ENCODE measurements at regions not wholly inside any gene's neighbourhood (a gene's known extent, or its start where the extent isn't known, plus 50 kb on each side); places are given as distances from the start of the nearest gene placed in this dataset.

DNA sequence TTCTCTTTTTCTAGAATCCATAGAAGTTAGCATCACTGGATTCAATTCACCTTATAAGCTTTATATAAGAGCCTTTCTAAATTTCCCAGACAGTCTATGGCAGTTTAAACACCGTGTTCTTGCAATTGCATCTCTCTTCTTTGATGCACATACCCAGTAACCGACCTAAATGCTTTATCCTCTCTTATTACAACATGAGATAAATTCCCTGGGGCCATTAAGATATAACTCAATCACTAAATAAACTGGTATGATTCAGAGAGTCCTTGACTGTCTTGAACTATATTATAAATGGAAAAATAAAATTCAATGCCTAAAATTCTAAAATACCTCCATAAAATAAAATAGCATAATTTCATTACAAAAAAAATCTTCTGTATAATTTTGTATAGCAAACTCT is 98.1 kb downstream of the DIRAS2 start:
- H3K27me3 Mint-ChIP-seq: no peaks in the 10 kb centered on the region
- no peaks in the 10 kb centered on the region for H3K9me3 Mint-ChIP-seq (ENCODE audit: low read depth)
- no peaks in the 10 kb centered on the region for H3K4me1 Mint-ChIP-seq (ENCODE audit: low read depth)
- TF ChIP-seq, protein P1, sequence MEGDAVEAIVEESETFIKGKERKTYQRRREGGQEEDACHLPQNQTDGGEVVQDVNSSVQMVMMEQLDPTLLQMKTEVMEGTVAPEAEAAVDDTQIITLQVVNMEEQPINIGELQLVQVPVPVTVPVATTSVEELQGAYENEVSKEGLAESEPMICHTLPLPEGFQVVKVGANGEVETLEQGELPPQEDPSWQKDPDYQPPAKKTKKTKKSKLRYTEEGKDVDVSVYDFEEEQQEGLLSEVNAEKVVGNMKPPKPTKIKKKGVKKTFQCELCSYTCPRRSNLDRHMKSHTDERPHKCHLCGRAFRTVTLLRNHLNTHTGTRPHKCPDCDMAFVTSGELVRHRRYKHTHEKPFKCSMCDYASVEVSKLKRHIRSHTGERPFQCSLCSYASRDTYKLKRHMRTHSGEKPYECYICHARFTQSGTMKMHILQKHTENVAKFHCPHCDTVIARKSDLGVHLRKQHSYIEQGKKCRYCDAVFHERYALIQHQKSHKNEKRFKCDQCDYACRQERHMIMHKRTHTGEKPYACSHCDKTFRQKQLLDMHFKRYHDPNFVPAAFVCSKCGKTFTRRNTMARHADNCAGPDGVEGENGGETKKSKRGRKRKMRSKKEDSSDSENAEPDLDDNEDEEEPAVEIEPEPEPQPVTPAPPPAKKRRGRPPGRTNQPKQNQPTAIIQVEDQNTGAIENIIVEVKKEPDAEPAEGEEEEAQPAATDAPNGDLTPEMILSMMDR (IDR thresholded peaks at IDR 0.05; ENCODE audit: unreplicated experiment): no peak
- no peak overlapping the region for H3K4me3 Mint-ChIP-seq (ENCODE audit: low read depth)
- no peak for DNase-seq (ENCODE audit: low spot score, unreplicated experiment)
- no peaks in the 10 kb centered on the region for H3K36me3 Mint-ChIP-seq (ENCODE audit: insufficient read depth)
- no peak overlapping the region for H3K27ac Mint-ChIP-seq

DNA sequence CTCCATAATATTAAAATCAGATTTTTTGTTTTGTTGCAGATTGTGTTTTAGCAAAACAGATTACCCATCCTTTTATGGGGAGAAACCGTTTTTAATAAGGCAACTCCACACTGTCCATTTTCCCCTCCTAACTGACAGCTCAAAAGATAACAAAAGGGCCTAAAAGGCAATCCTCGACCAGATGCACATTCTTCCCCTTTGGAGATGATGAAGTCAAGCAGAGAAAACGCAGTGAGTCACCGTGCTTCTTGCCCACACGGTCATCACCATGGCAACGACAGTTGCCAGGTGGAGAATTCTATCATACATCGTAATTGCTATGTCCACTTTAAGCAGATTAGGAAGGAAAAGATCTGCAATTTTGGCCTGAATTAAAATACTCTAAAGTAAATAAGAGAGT is 96.4 kb downstream of the DIRAS2 start:
- TF ChIP-seq, protein P1 (IDR thresholded peaks at IDR 0.05; ENCODE audit: unreplicated experiment): no peak
- Mint-ChIP-seq H3K36me3 (ENCODE audit: insufficient read depth) (no peaks in the 10 kb centered on the region), H3K27me3 (no peaks in the 10 kb centered on the region), H3K4me3 (ENCODE audit: low read depth) (no peak overlapping the region), H3K9me3 (ENCODE audit: low read depth) (no peaks in the 10 kb centered on the region), H3K27ac (no peak overlapping the region), H3K4me1 (ENCODE audit: low read depth) (no peaks in the 10 kb centered on the region)
- DNase-seq (ENCODE audit: low spot score, unreplicated experiment): no peak

DNA sequence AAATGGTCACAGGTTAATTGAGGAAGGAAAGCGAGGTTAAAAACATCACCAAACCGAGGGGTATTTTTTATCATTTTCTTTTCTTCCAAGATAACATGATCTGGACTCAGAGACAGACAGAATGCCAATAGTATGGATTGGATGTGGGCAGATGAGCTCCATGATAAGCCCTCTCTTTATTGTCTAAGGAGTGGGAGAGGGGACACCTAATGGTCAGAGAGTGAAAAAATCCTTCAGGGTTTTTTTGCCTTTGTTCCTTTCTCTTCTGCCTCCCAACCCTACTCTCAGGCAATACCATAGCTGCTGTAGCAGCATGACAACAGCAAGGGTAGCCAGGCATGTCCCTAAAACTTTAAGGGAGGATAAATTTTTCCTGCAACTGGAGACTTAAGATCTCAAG is 94.7 kb downstream of the DIRAS2 start:
- Mint-ChIP-seq H3K9me3 (ENCODE audit: low read depth) (no peaks in the 10 kb centered on the region), H3K4me3 (ENCODE audit: low read depth) (no peak overlapping the region), H3K36me3 (ENCODE audit: insufficient read depth) (no peaks in the 10 kb centered on the region), H3K4me1 (ENCODE audit: low read depth) (no peaks in the 10 kb centered on the region), H3K27me3 (no peaks in the 10 kb centered on the region), H3K27ac (no peak overlapping the region)
- TF ChIP-seq, protein P1 (IDR thresholded peaks at IDR 0.05; ENCODE audit: unreplicated experiment): no peak
- DNase-seq (ENCODE audit: low spot score, unreplicated experiment): no peak

DNA sequence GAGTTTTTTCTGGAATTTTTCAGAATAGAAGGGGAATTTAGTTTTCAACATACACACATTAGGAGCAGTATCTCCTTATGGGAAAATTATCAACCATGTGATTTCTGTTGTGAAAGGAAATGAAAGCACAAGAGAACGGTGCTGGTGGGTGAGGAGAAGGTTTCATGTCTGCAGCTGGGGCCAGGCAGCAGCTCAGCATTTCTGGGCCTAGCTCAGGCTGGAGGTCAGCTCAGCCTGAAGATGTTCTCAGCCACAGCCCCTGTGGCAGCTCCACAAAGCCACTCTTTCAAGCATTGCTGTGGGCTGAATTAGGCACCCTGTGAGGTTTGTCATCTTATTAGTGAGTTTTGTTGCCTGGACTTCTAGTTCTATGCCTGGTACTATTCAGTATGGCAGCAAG is 90.3 kb downstream of the DIRAS2 start:
- Mint-ChIP-seq H3K36me3 (ENCODE audit: insufficient read depth) (no peaks in the 10 kb centered on the region), H3K4me3 (ENCODE audit: low read depth) (no peak overlapping the region), H3K9me3 (ENCODE audit: low read depth) (no peaks in the 10 kb centered on the region), H3K4me1 (ENCODE audit: low read depth) (no peaks in the 10 kb centered on the region), H3K27ac (no peak overlapping the region), H3K27me3 (no peaks in the 10 kb centered on the region)
- TF ChIP-seq, protein P1 (IDR thresholded peaks at IDR 0.05; ENCODE audit: unreplicated experiment): no peak
- no peak for DNase-seq (ENCODE audit: low spot score, unreplicated experiment)

DNA sequence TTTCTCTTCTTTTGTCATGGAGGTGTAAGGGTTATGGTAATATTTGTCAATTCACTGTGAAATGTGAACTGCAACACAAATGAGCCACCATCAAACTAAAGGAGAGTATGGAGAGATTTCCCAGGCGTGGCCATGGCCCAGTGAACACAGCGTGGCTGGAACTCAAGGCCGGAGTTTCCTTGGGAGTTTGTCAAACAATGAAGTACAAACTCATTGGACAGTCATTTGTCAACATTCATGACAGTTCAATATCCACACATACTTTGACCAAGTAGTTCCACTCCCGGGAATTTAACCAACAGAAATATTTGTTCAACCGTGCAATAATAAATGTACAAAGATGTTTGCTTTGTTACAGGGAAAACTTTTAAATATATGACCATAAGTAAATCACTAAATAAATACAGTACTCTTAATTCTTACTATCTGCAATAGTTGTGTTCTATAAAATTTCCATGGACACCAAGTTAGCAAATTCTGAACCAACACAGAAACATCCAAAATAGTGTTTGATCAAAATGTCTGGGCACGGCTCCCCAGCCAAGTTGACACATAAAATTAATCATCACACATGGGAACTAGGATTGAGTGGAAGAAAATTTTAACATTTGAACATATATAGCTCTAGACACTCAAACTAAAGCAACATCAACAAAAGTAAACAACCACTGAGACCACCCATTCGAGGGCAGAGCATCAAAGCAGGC is 87.1 kb downstream of the DIRAS2 start:
- DNase-seq (ENCODE audit: low spot score, unreplicated experiment): no peak
- Mint-ChIP-seq H3K36me3 (ENCODE audit: insufficient read depth) (no peaks in the 10 kb centered on the region), H3K4me3 (ENCODE audit: low read depth) (no peak overlapping the region), H3K27ac (no peak overlapping the region), H3K4me1 (ENCODE audit: low read depth) (no peaks in the 10 kb centered on the region), H3K9me3 (ENCODE audit: low read depth) (no peaks in the 10 kb centered on the region), H3K27me3 (no peaks in the 10 kb centered on the region)
- TF ChIP-seq, protein P1 (IDR thresholded peaks at IDR 0.05; ENCODE audit: unreplicated experiment): no peak
